ENCODE measurements at regions not wholly inside any gene's neighbourhood (a gene's known extent, or its start where the extent isn't known, plus 50 kb on each side); places are given as distances from the start of the nearest gene placed in this dataset.

GRCh38 chr9:134240361-134240760, 76.0 kb upstream of the RNU6ATAC start:
- Histone ChIP-seq H2BK120ac (ENCODE audit: low read depth, low read length) (no peak overlapping the region), H3K56ac (ENCODE audit: low read length) (no peak overlapping the region), H3K9ac (ENCODE audit: low read length) (no peak overlapping the region), H3K4me2 (ENCODE audit: low read length) (no peak overlapping the region), H4K8ac (ENCODE audit: low read depth, low read length) (no peak overlapping the region), H3K23ac (ENCODE audit: low read length) (no peak overlapping the region), H3K4me3 (ENCODE audit: low read length) (no peak overlapping the region), H3K79me2 (ENCODE audit: control insufficient read depth, insufficient read depth, low read length) (no peaks in the 10 kb centered on the region), H3K18ac (ENCODE audit: low read length) (no peak overlapping the region), H3K4ac (ENCODE audit: low read depth, low read length) (no peak overlapping the region), H3K27ac (ENCODE audit: low read depth, low read length) (no peak overlapping the region), H2BK5ac (ENCODE audit: low read length) (no peak overlapping the region), H3K79me1 (ENCODE audit: low read length) (no peaks in the 10 kb centered on the region), H2AK5ac (ENCODE audit: low read length) (no peak overlapping the region), H2BK15ac (replicated peaks; ENCODE audit: low read depth) (no peak overlapping the region), H4K5ac (ENCODE audit: low read length) (no peak overlapping the region), H3K27me3 (ENCODE audit: insufficient read depth, low read length, poor library complexity) (no peaks in the 10 kb centered on the region), H3K4me1 (ENCODE audit: control insufficient read depth, low read depth, low read length) (no peaks in the 10 kb centered on the region), H3K36me3 (ENCODE audit: control insufficient read depth, insufficient read depth, low read length) (no peaks in the 10 kb centered on the region)
- no CpG with 5 or more reads among the region's 11 CpGs for WGBS (ENCODE audit: extremely low coverage, insufficient coverage, low lambda C conversion rate)
- DNase-seq: no peak

- H3K79me1 ChIP-seq (ENCODE audit: low read length): no peaks in the 10 kb centered on the region
- H3K4me2 ChIP-seq (ENCODE audit: low read length): no peak overlapping the region
- no peak overlapping the region for H3K27ac ChIP-seq (ENCODE audit: low read depth, low read length)
- H3K79me2 ChIP-seq (ENCODE audit: control insufficient read depth, insufficient read depth, low read length): no peaks in the 10 kb centered on the region
- H3K18ac ChIP-seq (ENCODE audit: low read length): no peak overlapping the region
- no peak overlapping the region for H2BK5ac ChIP-seq (ENCODE audit: low read length)
- H3K23ac ChIP-seq (ENCODE audit: low read length): no peak overlapping the region
- H2BK15ac ChIP-seq (replicated peaks; ENCODE audit: low read depth): no peak overlapping the region
- H2BK120ac ChIP-seq (ENCODE audit: low read depth, low read length): no peak overlapping the region
- H3K36me3 ChIP-seq (ENCODE audit: control insufficient read depth, insufficient read depth, low read length): no peaks in the 10 kb centered on the region
- no peak for DNase-seq
- no peak overlapping the region for H4K5ac ChIP-seq (ENCODE audit: low read length)
- H4K8ac ChIP-seq (ENCODE audit: low read depth, low read length): no peak overlapping the region
- H3K4ac ChIP-seq (ENCODE audit: low read depth, low read length): no peak overlapping the region
- H3K56ac ChIP-seq (ENCODE audit: low read length): no peak overlapping the region
- H3K27me3 ChIP-seq (ENCODE audit: insufficient read depth, low read length, poor library complexity): no peaks in the 10 kb centered on the region
- no peak overlapping the region for H3K4me3 ChIP-seq (ENCODE audit: low read length)
- no peak overlapping the region for H3K9ac ChIP-seq (ENCODE audit: low read length)
- H3K4me1 ChIP-seq (ENCODE audit: control insufficient read depth, low read depth, low read length): no peaks in the 10 kb centered on the region
- H2AK5ac ChIP-seq (ENCODE audit: low read length): no peak overlapping the region
- no CpG with 5 or more reads among the region's 19 CpGs for WGBS (ENCODE audit: extremely low coverage, insufficient coverage, low lambda C conversion rate)
These were observed 78.3 kb upstream of the RNU6ATAC start for GRCh38 chr9:134242706-134243105.

GRCh38 chr9:134243778-134244467, 79.6 kb upstream of the RNU6ATAC start:
- Histone ChIP-seq H3K9ac (ENCODE audit: low read length) (no peak overlapping the region), H4K8ac (ENCODE audit: low read depth, low read length) (no peak overlapping the region), H3K27me3 (ENCODE audit: insufficient read depth, low read length, poor library complexity) (no peaks in the 10 kb centered on the region), H2BK5ac (ENCODE audit: low read length) (no peak overlapping the region), H3K4me1 (ENCODE audit: control insufficient read depth, low read depth, low read length) (no peaks in the 10 kb centered on the region), H3K4ac (ENCODE audit: low read depth, low read length) (no peak overlapping the region), H2AK5ac (ENCODE audit: low read length) (no peak overlapping the region), H4K5ac (ENCODE audit: low read length) (no peak overlapping the region), H3K27ac (ENCODE audit: low read depth, low read length) (no peak overlapping the region), H3K56ac (ENCODE audit: low read length) (no peak overlapping the region), H3K18ac (ENCODE audit: low read length) (no peak overlapping the region), H3K4me2 (ENCODE audit: low read length) (no peak overlapping the region), H3K23ac (ENCODE audit: low read length) (no peak overlapping the region), H3K4me3 (ENCODE audit: low read length) (no peak overlapping the region), H2BK120ac (ENCODE audit: low read depth, low read length) (no peak overlapping the region), H3K79me1 (ENCODE audit: low read length) (no peaks in the 10 kb centered on the region), H2BK15ac (replicated peaks; ENCODE audit: low read depth) (no peak overlapping the region), H3K79me2 (ENCODE audit: control insufficient read depth, insufficient read depth, low read length) (no peaks in the 10 kb centered on the region), H3K36me3 (ENCODE audit: control insufficient read depth, insufficient read depth, low read length) (no peaks in the 10 kb centered on the region)
- no CpG with 5 or more reads among the region's 14 CpGs for WGBS (ENCODE audit: extremely low coverage, insufficient coverage, low lambda C conversion rate)
- DNase-seq: no peak

GRCh38 chr9:134245179-134245578, 80.8 kb upstream of the RNU6ATAC start:
- no peak overlapping the region for H3K4me2 ChIP-seq (ENCODE audit: low read length)
- H3K4me3 ChIP-seq (ENCODE audit: low read length): no peak overlapping the region

GRCh38 chr9:134247918-134248631, 78.2 kb upstream of the RXRA start:
- no peak overlapping the region for H4K5ac ChIP-seq (ENCODE audit: low read length)
- no peaks in the 10 kb centered on the region for H3K4me1 ChIP-seq (ENCODE audit: control insufficient read depth, low read depth, low read length)
- no peak overlapping the region for H2AK5ac ChIP-seq (ENCODE audit: low read length)
- H3K4me2 ChIP-seq (ENCODE audit: low read length): no peak overlapping the region
- no peaks in the 10 kb centered on the region for H3K27me3 ChIP-seq (ENCODE audit: insufficient read depth, low read length, poor library complexity)
- no peak overlapping the region for H3K9ac ChIP-seq (ENCODE audit: low read length)
- H3K27ac ChIP-seq (ENCODE audit: low read depth, low read length): no peak overlapping the region
- no peak overlapping the region for H2BK120ac ChIP-seq (ENCODE audit: low read depth, low read length)
- H3K79me2 ChIP-seq (ENCODE audit: control insufficient read depth, insufficient read depth, low read length): no peaks in the 10 kb centered on the region
- no peak overlapping the region for H3K18ac ChIP-seq (ENCODE audit: low read length)
- no peaks in the 10 kb centered on the region for H3K36me3 ChIP-seq (ENCODE audit: control insufficient read depth, insufficient read depth, low read length)
- no peak overlapping the region for H2BK15ac ChIP-seq (replicated peaks; ENCODE audit: low read depth)
- no peak overlapping the region for H2BK5ac ChIP-seq (ENCODE audit: low read length)
- no peak for DNase-seq
- H3K23ac ChIP-seq (ENCODE audit: low read length): no peak overlapping the region
- H3K4ac ChIP-seq (ENCODE audit: low read depth, low read length): no peak overlapping the region
- no CpG with 5 or more reads among the region's 5 CpGs for WGBS (ENCODE audit: extremely low coverage, insufficient coverage, low lambda C conversion rate)
- H3K4me3 ChIP-seq (ENCODE audit: low read length): no peak overlapping the region
- H4K8ac ChIP-seq (ENCODE audit: low read depth, low read length): no peak overlapping the region
- no peaks in the 10 kb centered on the region for H3K79me1 ChIP-seq (ENCODE audit: low read length)
- no peak overlapping the region for H3K56ac ChIP-seq (ENCODE audit: low read length)

More at GRCh38 chr9:134245179-134245578, 80.8 kb upstream of the RNU6ATAC start:
- no CpG with 5 or more reads among the region's 11 CpGs for WGBS (ENCODE audit: extremely low coverage, insufficient coverage, low lambda C conversion rate)
- no peak overlapping the region for H4K5ac ChIP-seq (ENCODE audit: low read length)
- no peak overlapping the region for H3K27ac ChIP-seq (ENCODE audit: low read depth, low read length)
- no peak overlapping the region for H4K8ac ChIP-seq (ENCODE audit: low read depth, low read length)
- no peaks in the 10 kb centered on the region for H3K4me1 ChIP-seq (ENCODE audit: control insufficient read depth, low read depth, low read length)
- no peak overlapping the region for H3K18ac ChIP-seq (ENCODE audit: low read length)
- no peaks in the 10 kb centered on the region for H3K79me1 ChIP-seq (ENCODE audit: low read length)
- no peak overlapping the region for H3K4ac ChIP-seq (ENCODE audit: low read depth, low read length)
- H2BK5ac ChIP-seq (ENCODE audit: low read length): no peak overlapping the region
- H3K9ac ChIP-seq (ENCODE audit: low read length): no peak overlapping the region
- H3K23ac ChIP-seq (ENCODE audit: low read length): no peak overlapping the region
- no peaks in the 10 kb centered on the region for H3K36me3 ChIP-seq (ENCODE audit: control insufficient read depth, insufficient read depth, low read length)
- no peak for DNase-seq
- no peaks in the 10 kb centered on the region for H3K79me2 ChIP-seq (ENCODE audit: control insufficient read depth, insufficient read depth, low read length)
- no peak overlapping the region for H2AK5ac ChIP-seq (ENCODE audit: low read length)
- H2BK15ac ChIP-seq (replicated peaks; ENCODE audit: low read depth): no peak overlapping the region
- H3K56ac ChIP-seq (ENCODE audit: low read length): no peak overlapping the region
- H3K27me3 ChIP-seq (ENCODE audit: insufficient read depth, low read length, poor library complexity): no peaks in the 10 kb centered on the region
- H2BK120ac ChIP-seq (ENCODE audit: low read depth, low read length): no peak overlapping the region
